Gastroesophageal sphincter (tissue), 4 donors: ENCODE measurements at regions not wholly inside any gene's neighbourhood (a gene's known extent, or its start where the extent isn't known, plus 50 kb on each side); places are given as distances from the start of the nearest gene placed in this dataset.
A peak's percentile ranks its signal among the peaks of the same experiment; 100 is the strongest.
"Not testable (repeated sequence)": the region's sequence is repeated elsewhere in the genome, so short reads cannot be mapped to it uniquely, and the experiment has no call there.

ENCODE experiments used
- ATAC-seq: fragments of 150-250 bp; one replicate; pipeline ENCODE4 v1.9.1; 2016; ENCODE audit warnings: mild to moderate bottlenecking, moderate library complexity
- H3K27ac ChIP-seq, 4 donors: fragments of 200-600 bp; sonication (generic) in 3 of 4; 1 replicate in 3 of 4; 2 replicates in 1 of 4; pipeline ENCODE4 v1.5.1; 2016 to 2019
- H3K27me3 ChIP-seq: fragments of 200-600 bp; sonication (generic); one replicate; pipeline ENCODE4 v1.5.1; 2019
- H3K36me3 ChIP-seq, 2 donors: fragments of 200-600 bp; sonication (generic); one replicate each; pipeline ENCODE4 v1.5.1; 2019; ENCODE audit warnings: control low read depth in 1 of 2
- H3K4me1 ChIP-seq, 3 donors: fragments of 200-600 bp; sonication (generic); 1 replicate in 2 of 3; 2 replicates in 1 of 3; pipeline ENCODE4 v1.5.1; 2016 to 2019; ENCODE audit warnings: control low read depth in 2 of 3
- H3K4me3 ChIP-seq, 2 donors: fragments of 200-600 bp; sonication (generic); one replicate each; pipeline ENCODE4 v1.5.1; 2019; ENCODE audit warnings: mild to moderate bottlenecking in 1 of 2, moderate library complexity in 1 of 2
- H3K9me3 ChIP-seq, 3 donors: fragments of 200-600 bp; sonication (generic); one replicate each; pipeline ENCODE4 v1.5.1; 2017 to 2019; ENCODE audit warnings: control low read depth in 2 of 3
- CTCF ChIP-seq, 4 experiments: fragments of 200-600 bp in 2 of 4; fragments of 450-650 bp in 2 of 4; sonication (generic) in 1 of 4; IDR thresholded peaks; one replicate each; pipeline ENCODE4 v1.5.1; 2017 to 2019; ENCODE audit warnings: antibody characterized with exemption in 4 of 4, mild to moderate bottlenecking in 2 of 4, moderate library complexity in 2 of 4
- EP300 ChIP-seq: sonication (generic); formaldehyde crosslinking; IDR thresholded peaks from one replicate; pipeline ENCODE4 v1.6.1; 2017; ENCODE audit warnings: antibody characterized with exemption, mild to moderate bottlenecking
- POLR2A ChIP-seq, 2 donors: fragments of 450-650 bp; IDR thresholded peaks; one replicate each; pipeline ENCODE4 v1.6.1; 2017; ENCODE audit warnings: antibody characterized with exemption in 2 of 2, mild to moderate bottlenecking in 2 of 2, moderate library complexity in 1 of 2
- POLR2AphosphoS5 ChIP-seq: sonication (generic); formaldehyde crosslinking; IDR thresholded peaks from one replicate; pipeline ENCODE4 v1.6.1; 2017; ENCODE audit warnings: antibody characterized with exemption
- WGBS, 2 donors: methylation state at CpG; one replicate each; pipeline ENCODE4 v1.1.5; 2018; ENCODE audit warnings: low coverage in 1 of 2; 5-methylcytosine and 5-hydroxymethylcytosine counted together

- Histone ChIP-seq H3K27me3 (peaks cover 14% of the 10 kb centered on the region), H3K4me1 (peaks cover 0 to 8% (median 0%) of the 10 kb centered on the region in 3 donors), H3K36me3 (no peaks in the 10 kb centered on the region), H3K27ac (no peak overlapping the region), H3K4me3 (no peak overlapping the region), H3K9me3 (peaks cover 0 to 9% (median 0%) of the 10 kb centered on the region in 3 donors)
- 65 to 81% methylated on average over 3 of the region's 3 CpGs for WGBS, 2 donors
- no peak for ATAC-seq
- TF ChIP-seq POLR2A (IDR thresholded peaks at IDR 0.05) = no peak
- TF ChIP-seq POLR2AphosphoS5 = no peak
Measured at GRCh38 chr17:27203241-27203640, 90.7 kb upstream of the WSB1 start.

- H3K27me3 ChIP-seq = peaks cover 7% of the 10 kb centered on the region
- 35 to 39% methylated on average over 4 of the region's 4 CpGs for WGBS, 2 donors
Measured at GRCh38 chr17:27206447-27206846, 87.5 kb upstream of the WSB1 start.

DNA sequence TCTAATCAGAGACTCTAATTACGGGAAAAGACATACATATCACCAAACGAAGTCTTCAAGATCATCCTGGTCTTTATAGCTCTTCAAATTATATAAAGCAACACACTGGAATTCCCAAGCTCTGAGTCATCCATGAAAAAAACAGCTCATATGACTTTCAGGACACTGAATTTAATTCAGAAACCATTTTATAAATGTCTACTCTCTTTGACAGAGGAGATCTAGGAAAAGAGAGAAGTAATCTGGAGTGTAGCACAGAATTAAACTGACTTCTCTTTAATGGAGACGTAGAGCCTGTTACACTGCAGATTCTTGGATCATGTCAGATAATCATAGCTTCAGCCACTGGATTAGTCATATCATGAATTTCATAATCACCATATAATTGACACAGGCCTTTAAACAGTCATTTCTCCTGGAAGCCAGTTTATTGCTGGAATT is 86.8 kb upstream of the WSB1 start:
- peak; percentile 80 for ATAC-seq
- peaks cover 7% of the 10 kb centered on the region for H3K27me3 ChIP-seq
- H3K27ac ChIP-seq = no peak overlapping the region
- H3K4me1 ChIP-seq = peaks cover 0 to 8% (median 0%) of the 10 kb centered on the region in 3 donors
- H3K4me3 ChIP-seq = no peak overlapping the region
- peaks cover 0 to 9% (median 0%) of the 10 kb centered on the region in 3 donors for H3K9me3 ChIP-seq
- TF ChIP-seq POLR2AphosphoS5 (no peak), POLR2A (IDR thresholded peaks at IDR 0.05) (no peak), CTCF (IDR thresholded peaks at IDR 0.05) (no peak), EP300 (no peak)
- WGBS, 2 donors = 21 to 30% methylated on average over 3 of the region's 3 CpGs
- no peaks in the 10 kb centered on the region for H3K36me3 ChIP-seq

More at GRCh38 chr17:27206447-27206846, 87.5 kb upstream of the WSB1 start:
- peaks cover 0 to 8% (median 0%) of the 10 kb centered on the region in 3 donors for H3K4me1 ChIP-seq
- ATAC-seq = no peak
- H3K9me3 ChIP-seq = peaks cover 0 to 9% (median 0%) of the 10 kb centered on the region in 3 donors
- H3K4me3 ChIP-seq = no peak overlapping the region
- TF ChIP-seq POLR2A (IDR thresholded peaks at IDR 0.05) = no peak
- TF ChIP-seq CTCF (IDR thresholded peaks at IDR 0.05) = no peak
- no peak for TF ChIP-seq EP300
- TF ChIP-seq POLR2AphosphoS5 = no peak
- no peak overlapping the region for H3K27ac ChIP-seq
- H3K36me3 ChIP-seq = no peaks in the 10 kb centered on the region

DNA sequence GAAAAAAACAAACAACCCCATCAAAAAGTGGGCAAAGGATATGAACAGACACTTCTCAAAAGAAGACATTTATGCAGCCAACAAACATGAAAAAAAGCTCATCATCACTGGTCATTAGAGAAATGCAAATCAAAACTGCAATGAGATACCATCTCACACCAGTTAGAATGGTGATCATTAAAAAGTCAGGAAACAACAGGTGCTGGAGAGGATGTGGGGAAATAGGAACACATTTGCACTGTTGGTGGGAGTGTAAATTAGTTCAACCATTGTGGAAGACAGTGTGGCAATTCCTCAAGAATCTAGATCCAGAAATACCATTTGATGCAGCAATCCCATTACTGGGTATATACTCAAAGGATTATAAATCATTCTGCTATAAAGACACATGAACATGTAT is 85.5 kb upstream of the WSB1 start:
- not testable (repeated sequence) for H3K4me1 ChIP-seq, H3K4me3 ChIP-seq, H3K27me3 ChIP-seq, ATAC-seq, H3K27ac ChIP-seq, H3K9me3 ChIP-seq, H3K36me3 ChIP-seq

DNA sequence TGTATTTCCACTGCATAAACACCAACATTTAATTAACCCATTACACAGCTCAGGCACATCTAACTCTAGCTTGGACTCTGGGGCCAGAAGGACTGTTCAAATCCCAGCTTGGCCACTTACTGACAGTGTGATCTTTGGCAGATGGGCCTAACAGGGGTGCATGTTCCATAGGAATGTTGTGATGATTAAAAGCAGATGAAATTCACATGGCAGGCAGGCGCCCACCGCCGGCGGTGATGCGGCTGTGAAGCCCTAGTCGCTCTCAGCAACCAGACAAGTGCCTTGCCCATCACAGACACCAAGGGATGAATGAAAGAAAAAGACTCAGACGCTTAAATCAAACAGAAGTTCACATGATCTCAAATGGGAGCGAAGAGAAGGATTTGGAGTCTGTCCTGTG is 84.6 kb upstream of the WSB1 start:
- no peak overlapping the region for H3K27ac ChIP-seq
- H3K9me3 ChIP-seq = peaks cover 0 to 10% (median 0%) of the 10 kb centered on the region in 3 donors
- H3K27me3 ChIP-seq = no peaks in the 10 kb centered on the region
- WGBS, 2 donors = no CpG with 5 or more reads among the region's 8 CpGs
- H3K36me3 ChIP-seq = no peaks in the 10 kb centered on the region
- TF ChIP-seq POLR2AphosphoS5 (no peak), POLR2A (IDR thresholded peaks at IDR 0.05) (no peak), CTCF (IDR thresholded peaks at IDR 0.05) (no peak)
- no peak for ATAC-seq
- H3K4me1 ChIP-seq = peaks cover 0 to 8% (median 0%) of the 10 kb centered on the region in 3 donors
- no peak overlapping the region for H3K4me3 ChIP-seq

- not testable (repeated sequence) for H3K4me1 ChIP-seq, H3K27ac ChIP-seq, H3K36me3 ChIP-seq, ATAC-seq, H3K4me3 ChIP-seq, H3K27me3 ChIP-seq
- H3K9me3 ChIP-seq = peaks cover 0 to 20% (median 0%) of the 10 kb centered on the region in 3 donors
- 86% methylated on average over 1 of the region's 5 CpGs; no CpG with 5 or more reads in 1 of the 2 donors for WGBS, 2 donors
Measured at GRCh38 chr17:27210809-27211208, 83.1 kb upstream of the WSB1 start.
